ENCODE measurements at regions not wholly inside any gene's neighbourhood (a gene's known extent, or its start where the extent isn't known, plus 50 kb on each side); places are given as distances from the start of the nearest gene placed in this dataset.
"Not testable (repeated sequence)": the region's sequence is repeated elsewhere in the genome, so short reads cannot be mapped to it uniquely, and the experiment has no call there.

GRCh38 chr3:26281284-26281985 is 341.1 kb upstream of the LRRC3B start:
- no peak overlapping the region for H3K4me3 ChIP-seq (ENCODE audit: insufficient read depth, low read depth, low read length)
- no peaks in the 10 kb centered on the region for H4K20me1 ChIP-seq (ENCODE audit: insufficient read depth, low read length)
- H3K36me3 ChIP-seq (ENCODE audit: insufficient read depth, low read length), result no peaks in the 10 kb centered on the region
- DNase-seq (ENCODE audit: low read depth), result no peak
- peaks cover 4% of the 10 kb centered on the region for H3K9me3 ChIP-seq (ENCODE audit: insufficient read depth, low read depth, low read length)
- Mint-ChIP-seq H3K4me3 (ENCODE audit: unreplicated experiment) (no peak overlapping the region), H3K27ac (ENCODE audit: unreplicated experiment) (no peak overlapping the region), H3K27me3 (ENCODE audit: low read depth, unreplicated experiment) (peaks cover 3% of the 10 kb centered on the region), H3K4me1 (ENCODE audit: low read depth, unreplicated experiment) (peaks cover 3% of the 10 kb centered on the region), H3K9me3 (ENCODE audit: unreplicated experiment) (peaks cover 26% of the 10 kb centered on the region), H3K36me3 (ENCODE audit: low read depth, unreplicated experiment) (no peaks in the 10 kb centered on the region)
- H2AFZ ChIP-seq (ENCODE audit: low read depth, low read length), result no peak overlapping the region
- no peak for FAIRE-seq
- H3K4me1 ChIP-seq (ENCODE audit: insufficient read depth, low read length), result no peaks in the 10 kb centered on the region
- H3K27ac ChIP-seq (ENCODE audit: low read depth, low read length), result no peak overlapping the region
- H3K9ac ChIP-seq (ENCODE audit: low read length), result no peak overlapping the region
- H3K27me3 ChIP-seq (ENCODE audit: insufficient read depth, low read length), result no peaks in the 10 kb centered on the region
- no peak for TF ChIP-seq EZH2 (IDR thresholded peaks at IDR 0.05; ENCODE audit: insufficient read depth, low read length)
- TF ChIP-seq CTCF (IDR thresholded peaks at IDR 0.05; ENCODE audit: insufficient read depth, low read depth, low read length), result no peak
- no peak overlapping the region for H3K4me2 ChIP-seq (ENCODE audit: low read length)
- no peaks in the 10 kb centered on the region for H3K79me2 ChIP-seq (ENCODE audit: insufficient read depth, low read length)

GRCh38 chr3:26284503-26284902 is 338.1 kb upstream of the LRRC3B start:
- FAIRE-seq; H3K27me3 ChIP-seq (ENCODE audit: insufficient read depth, low read length): not testable (repeated sequence)
- H3K9me3 Mint-ChIP-seq (ENCODE audit: unreplicated experiment), result peaks cover 26% of the 10 kb centered on the region

GRCh38 chr3:26291840-26292239 is 330.7 kb upstream of the LRRC3B start:
- no peak for FAIRE-seq
- Histone ChIP-seq H4K20me1 (ENCODE audit: insufficient read depth, low read length) (no peaks in the 10 kb centered on the region), H3K27me3 (ENCODE audit: insufficient read depth, low read length) (no peaks in the 10 kb centered on the region), H3K9ac (ENCODE audit: low read length) (no peak overlapping the region), H3K4me1 (ENCODE audit: insufficient read depth, low read length) (no peaks in the 10 kb centered on the region), H3K4me3 (ENCODE audit: insufficient read depth, low read depth, low read length) (no peak overlapping the region), H3K9me3 (ENCODE audit: insufficient read depth, low read depth, low read length) (no peaks in the 10 kb centered on the region), H3K79me2 (ENCODE audit: insufficient read depth, low read length) (no peaks in the 10 kb centered on the region), H3K27ac (ENCODE audit: low read depth, low read length) (no peak overlapping the region), H2AFZ (ENCODE audit: low read depth, low read length) (no peak overlapping the region), H3K36me3 (ENCODE audit: insufficient read depth, low read length) (no peaks in the 10 kb centered on the region), H3K4me2 (ENCODE audit: low read length) (no peak overlapping the region)
- Mint-ChIP-seq H3K9me3 (ENCODE audit: unreplicated experiment) (no peaks in the 10 kb centered on the region), H3K27ac (ENCODE audit: unreplicated experiment) (no peak overlapping the region), H3K4me1 (ENCODE audit: low read depth, unreplicated experiment) (no peaks in the 10 kb centered on the region), H3K36me3 (ENCODE audit: low read depth, unreplicated experiment) (no peaks in the 10 kb centered on the region), H3K4me3 (ENCODE audit: unreplicated experiment) (no peak overlapping the region), H3K27me3 (ENCODE audit: low read depth, unreplicated experiment) (no peaks in the 10 kb centered on the region)
- TF ChIP-seq CTCF (IDR thresholded peaks at IDR 0.05; ENCODE audit: insufficient read depth, low read depth, low read length) (no peak), EZH2 (IDR thresholded peaks at IDR 0.05; ENCODE audit: insufficient read depth, low read length) (no peak)
- DNase-seq (ENCODE audit: low read depth), result no peak

More at GRCh38 chr3:26284503-26284902, 338.1 kb upstream of the LRRC3B start:
- not testable (repeated sequence) for H3K27me3 Mint-ChIP-seq (ENCODE audit: low read depth, unreplicated experiment); H3K4me1 Mint-ChIP-seq (ENCODE audit: low read depth, unreplicated experiment); H3K9me3 ChIP-seq (ENCODE audit: insufficient read depth, low read depth, low read length); H3K36me3 Mint-ChIP-seq (ENCODE audit: low read depth, unreplicated experiment); H3K4me3 Mint-ChIP-seq (ENCODE audit: unreplicated experiment); H3K27ac ChIP-seq (ENCODE audit: low read depth, low read length); H4K20me1 ChIP-seq (ENCODE audit: insufficient read depth, low read length); H3K36me3 ChIP-seq (ENCODE audit: insufficient read depth, low read length); H3K9ac ChIP-seq (ENCODE audit: low read length); H3K79me2 ChIP-seq (ENCODE audit: insufficient read depth, low read length); H2AFZ ChIP-seq (ENCODE audit: low read depth, low read length); DNase-seq (ENCODE audit: low read depth); H3K27ac Mint-ChIP-seq (ENCODE audit: unreplicated experiment); H3K4me3 ChIP-seq (ENCODE audit: insufficient read depth, low read depth, low read length); H3K4me1 ChIP-seq (ENCODE audit: insufficient read depth, low read length); H3K4me2 ChIP-seq (ENCODE audit: low read length)

Data from astrocyte (in vitro differentiated cells and primary cell).